Uterus (tissue), 3 donors: ENCODE measurements at regions not wholly inside any gene's neighbourhood (a gene's known extent, or its start where the extent isn't known, plus 50 kb on each side); places are given as distances from the start of the nearest gene placed in this dataset.

Experiments
- DNase-seq, 2 donors: peaks; one replicate each; pipeline ENCODE4 v3.0.0-alpha.2; 2019 to 2020
- H3K27ac ChIP-seq, 2 donors: fragments of 200-600 bp; sonication (generic); 1 replicate in 1 of 2; 2 replicates in 1 of 2; pipeline ENCODE4 v1.5.1; 2016 to 2018
- H3K27me3 ChIP-seq, 2 donors: fragments of 200-600 bp; sonication (generic); one replicate each; pipeline ENCODE4 v1.5.1; 2018 to 2019; ENCODE audit warnings: control low read depth in 1 of 2
- H3K36me3 ChIP-seq, 2 donors: fragments of 200-600 bp; sonication (generic); one replicate each; pipeline ENCODE4 v1.5.1; 2019; ENCODE audit warnings: control low read depth in 1 of 2
- H3K4me1 ChIP-seq, 2 donors: fragments of 200-600 bp; sonication (generic); one replicate each; pipeline ENCODE4 v1.5.1; 2018 to 2019; ENCODE audit warnings: control low read depth in 1 of 2
- H3K4me3 ChIP-seq, 2 donors: fragments of 200-600 bp; sonication (generic); 1 replicate in 1 of 2; 2 replicates in 1 of 2; pipeline ENCODE4 v1.5.1; 2018 to 2019; ENCODE audit warnings: mild to moderate bottlenecking in 1 of 2
- H3K9me3 ChIP-seq, 2 donors: fragments of 200-600 bp; sonication (generic); one replicate each; pipeline ENCODE4 v1.5.1; 2019; ENCODE audit warnings: control low read depth in 1 of 2
- CTCF ChIP-seq, 4 experiments: fragments of 200-600 bp in 2 of 4; fragments of 450-650 bp in 2 of 4; sonication (generic) in 2 of 4; IDR thresholded peaks; one replicate each; pipeline ENCODE4 v1.5.1; 2016 to 2019; ENCODE audit warnings: antibody characterized with exemption in 4 of 4, mild to moderate bottlenecking in 2 of 4, moderate library complexity in 1 of 4
- POLR2A ChIP-seq, 2 donors: fragments of 450-650 bp; IDR thresholded peaks; one replicate each; pipeline ENCODE4 v1.6.1; 2016; ENCODE audit warnings: antibody characterized with exemption in 2 of 2, mild to moderate bottlenecking in 1 of 2, moderate library complexity in 1 of 2
- intact Hi-C: fragments of 100-400 bp; cut with DNase I; formaldehyde crosslinking; loops from one replicate; pipeline ENCODE4 v1.15.1; 2023; ENCODE audit warnings: low total_unique reads
- donor health status: DM: yes; HTN: yes; CAD: no.

GRCh38 chr20:50264534-50265145 lies 74.0 kb downstream of the CEBPB start:
- Histone ChIP-seq H3K9me3 (no peaks in the 10 kb centered on the region), H3K27ac (no peak overlapping the region), H3K4me1 (peaks cover 0 to 8% of the 10 kb centered on the region in 2 donors), H3K36me3 (no peaks in the 10 kb centered on the region), H3K27me3 (no peaks in the 10 kb centered on the region), H3K4me3 (no peak overlapping the region)
- no peak for DNase-seq
- intact Hi-C loops = no loop called here
- no peak for TF ChIP-seq POLR2A (IDR thresholded peaks at IDR 0.05)
- no peak for TF ChIP-seq CTCF (IDR thresholded peaks at IDR 0.05)

- intact Hi-C loops = no loop called here
- H3K36me3 ChIP-seq = no peaks in the 10 kb centered on the region
- no peaks in the 10 kb centered on the region for H3K9me3 ChIP-seq
- no peak overlapping the region for H3K27ac ChIP-seq
- H3K4me1 ChIP-seq = peaks cover 0 to 8% of the 10 kb centered on the region in 2 donors
- H3K27me3 ChIP-seq = no peaks in the 10 kb centered on the region
- H3K4me3 ChIP-seq = no peak overlapping the region
- DNase-seq = no peak
- TF ChIP-seq POLR2A (IDR thresholded peaks at IDR 0.05) (no peak), CTCF (IDR thresholded peaks at IDR 0.05) (no peak)
Measured at GRCh38 chr20:50265245-50265946, 74.8 kb downstream of the CEBPB start.

GRCh38 chr20:50266293-50267040 lies 75.8 kb downstream of the CEBPB start:
- no peak for DNase-seq
- H3K27me3 ChIP-seq = no peaks in the 10 kb centered on the region
- H3K4me1 ChIP-seq = peaks cover 0 to 8% of the 10 kb centered on the region in 2 donors
- H3K9me3 ChIP-seq = no peaks in the 10 kb centered on the region
- no peaks in the 10 kb centered on the region for H3K36me3 ChIP-seq
- TF ChIP-seq CTCF (IDR thresholded peaks at IDR 0.05) (no peak), POLR2A (IDR thresholded peaks at IDR 0.05) (no peak)
- intact Hi-C loops = no loop called here
- no peak overlapping the region for H3K4me3 ChIP-seq
- H3K27ac ChIP-seq = no peak overlapping the region

GRCh38 chr20:50267041-50267865 lies 76.6 kb downstream of the CEBPB start:
- Histone ChIP-seq H3K36me3 (no peaks in the 10 kb centered on the region), H3K27ac (no peak overlapping the region), H3K27me3 (no peaks in the 10 kb centered on the region), H3K4me3 (no peak overlapping the region), H3K9me3 (no peaks in the 10 kb centered on the region), H3K4me1 (peaks cover 0 to 8% of the 10 kb centered on the region in 2 donors)
- intact Hi-C loops = no loop called here
- DNase-seq = no peak
- no peak for TF ChIP-seq POLR2A (IDR thresholded peaks at IDR 0.05)

GRCh38 chr20:50267866-50268219 lies 77.2 kb downstream of the CEBPB start:
- DNase-seq = no peak
- Histone ChIP-seq H3K27ac (no peak overlapping the region), H3K27me3 (no peaks in the 10 kb centered on the region), H3K36me3 (no peaks in the 10 kb centered on the region), H3K4me1 (peaks cover 0 to 8% of the 10 kb centered on the region in 2 donors), H3K4me3 (no peak overlapping the region), H3K9me3 (no peaks in the 10 kb centered on the region)
- intact Hi-C loops = no loop called here
- TF ChIP-seq CTCF (IDR thresholded peaks at IDR 0.05) = no peak
